Neuron (in vitro differentiated cells): ENCODE measurements at regions not wholly inside any gene's neighbourhood (a gene's known extent, or its start where the extent isn't known, plus 50 kb on each side); places are given as distances from the start of the nearest gene placed in this dataset.

ENCODE experiments used
- H2AFZ ChIP-seq: one replicate; pipeline ENCODE4 v1.6.1; 2013; ENCODE audit warnings: low read depth, mild to moderate bottlenecking, inconsistent platforms, low read length, moderate library complexity
- H3K27me3 ChIP-seq: one replicate; pipeline ENCODE4 v1.6.1; 2013; ENCODE audit warnings: low read length; ENCODE audit not compliant: insufficient read depth
- H3K36me3 ChIP-seq: one replicate; pipeline ENCODE4 v1.6.1; 2013; ENCODE audit warnings: low read length; ENCODE audit not compliant: insufficient read depth
- H3K4me1 ChIP-seq: one replicate; pipeline ENCODE4 v1.6.1; 2013; ENCODE audit warnings: low read length; ENCODE audit not compliant: insufficient read depth
- H3K4me3 ChIP-seq: 2 replicates; pipeline ENCODE4 v1.5.1; 2013; ENCODE audit warnings: mild to moderate bottlenecking, low read length, moderate library complexity
- H3K9me3 ChIP-seq: one replicate; pipeline ENCODE4 v1.6.1; 2013; ENCODE audit warnings: low read length

DNA sequence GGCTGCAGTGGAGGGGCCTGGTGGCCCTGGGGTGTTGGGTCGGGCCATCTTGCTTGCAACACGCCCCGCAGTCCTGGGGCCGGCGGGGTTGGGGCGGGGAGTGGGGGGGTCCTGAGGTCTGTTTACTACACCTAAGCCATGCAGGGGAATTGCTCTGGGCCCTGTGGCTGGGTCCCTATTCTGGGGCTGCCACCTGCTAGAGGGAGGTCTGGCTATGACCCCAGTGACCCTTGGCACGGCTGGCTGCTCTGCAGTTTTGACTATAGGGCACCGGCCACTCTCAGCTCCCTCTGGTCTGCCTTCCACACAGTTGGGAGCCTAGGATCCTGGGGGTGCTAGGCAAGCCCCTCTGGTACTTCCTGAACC is 170.6 kb upstream of the GLI2 start:
- Histone ChIP-seq H3K27me3 (peaks cover 25% of the 10 kb centered on the region), H3K4me3 (no peak overlapping the region), H3K36me3 (no peaks in the 10 kb centered on the region), H3K9me3 (no peaks in the 10 kb centered on the region), H2AFZ (no peak overlapping the region), H3K4me1 (peaks cover 7% of the 10 kb centered on the region)

- Histone ChIP-seq H3K27me3 (peaks cover 25% of the 10 kb centered on the region), H3K4me3 (no peak overlapping the region), H3K9me3 (no peaks in the 10 kb centered on the region), H3K4me1 (peaks cover 7% of the 10 kb centered on the region), H3K36me3 (no peaks in the 10 kb centered on the region), H2AFZ (no peak overlapping the region)
These were observed 169.7 kb upstream of the GLI2 start for GRCh38 chr2:120565929-120566328.

DNA sequence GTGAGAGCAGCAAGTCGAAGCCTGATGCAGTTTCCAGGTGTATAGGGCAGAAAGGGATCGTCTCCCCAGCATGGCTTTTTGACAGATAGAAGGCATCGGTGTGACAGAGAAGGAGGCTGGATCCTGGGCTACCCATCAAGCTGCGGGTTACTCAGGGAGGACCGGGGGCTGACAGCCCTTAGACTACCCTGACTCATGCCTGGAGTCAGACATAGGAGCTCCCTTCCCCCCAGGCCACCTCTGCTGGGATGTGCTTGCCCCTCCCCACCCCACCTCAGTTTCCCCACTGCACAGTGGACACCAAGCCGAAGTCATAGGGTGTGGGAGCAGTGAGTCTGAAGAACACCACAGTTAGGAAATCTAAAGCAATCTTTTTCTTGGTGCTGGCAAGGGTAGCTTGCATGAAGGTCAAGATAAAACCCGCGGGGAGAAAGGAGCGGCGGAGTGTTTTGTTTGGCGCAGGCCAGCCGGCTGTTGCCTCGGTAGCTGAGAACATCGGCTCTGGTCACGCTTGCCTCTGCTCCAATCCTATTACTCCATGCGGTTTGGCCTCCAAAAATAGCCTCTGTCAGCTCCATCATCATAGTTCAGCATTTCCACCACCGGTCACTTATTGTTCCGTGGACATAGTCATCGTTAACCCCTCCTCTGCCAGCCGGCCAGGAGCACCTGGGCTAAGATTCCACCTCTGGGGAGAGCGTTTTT is 169.2 kb upstream of the GLI2 start:
- Histone ChIP-seq H3K9me3 (no peaks in the 10 kb centered on the region), H3K4me3 (no peak overlapping the region), H2AFZ (no peak overlapping the region), H3K4me1 (peaks cover 7% of the 10 kb centered on the region), H3K36me3 (no peaks in the 10 kb centered on the region), H3K27me3 (peaks cover 25% of the 10 kb centered on the region)

DNA sequence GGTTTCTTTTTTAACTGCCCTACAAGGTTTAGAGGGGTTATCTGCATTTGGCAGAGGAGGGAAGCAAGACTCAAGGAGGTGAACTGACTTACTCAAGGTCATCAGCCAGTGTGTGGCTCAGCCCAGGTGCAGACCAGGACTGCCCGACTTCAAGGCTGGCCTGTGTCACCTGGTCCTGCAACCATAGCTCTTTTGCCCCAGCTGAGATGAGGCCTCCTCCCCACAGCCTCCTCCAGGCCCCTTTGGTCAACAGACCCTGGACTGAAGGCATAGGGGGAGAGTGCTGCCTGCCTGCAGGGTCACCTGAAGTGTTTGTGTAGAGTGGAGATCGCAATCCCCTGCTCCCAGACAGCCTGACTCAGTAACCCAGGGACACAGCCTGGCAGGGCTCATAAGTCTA is 168.5 kb upstream of the GLI2 start:
- Histone ChIP-seq H3K36me3 (no peaks in the 10 kb centered on the region), H3K4me1 (peaks cover 7% of the 10 kb centered on the region), H3K9me3 (no peaks in the 10 kb centered on the region), H3K27me3 (peaks cover 21% of the 10 kb centered on the region), H3K4me3 (no peak overlapping the region), H2AFZ (no peak overlapping the region)

GRCh38 chr2:120568089-120568974 is 167.3 kb upstream of the GLI2 start:
- peaks cover 7% of the 10 kb centered on the region for H3K4me1 ChIP-seq
- no peak overlapping the region for H3K4me3 ChIP-seq
- peaks cover 19% of the 10 kb centered on the region for H3K27me3 ChIP-seq
- H2AFZ ChIP-seq: no peak overlapping the region
- H3K36me3 ChIP-seq: no peaks in the 10 kb centered on the region
- no peaks in the 10 kb centered on the region for H3K9me3 ChIP-seq

GRCh38 chr2:120568975-120569268 is 166.7 kb upstream of the GLI2 start:
- H3K4me3 ChIP-seq: no peak overlapping the region
- no peaks in the 10 kb centered on the region for H3K9me3 ChIP-seq
- H3K4me1 ChIP-seq: peaks cover 7% of the 10 kb centered on the region
- H2AFZ ChIP-seq: no peak overlapping the region
- H3K36me3 ChIP-seq: no peaks in the 10 kb centered on the region
- H3K27me3 ChIP-seq: peaks cover 21% of the 10 kb centered on the region

- peaks cover 21% of the 10 kb centered on the region for H3K27me3 ChIP-seq
These were observed 165.7 kb upstream of the GLI2 start for GRCh38 chr2:120570001-120570400.

DNA sequence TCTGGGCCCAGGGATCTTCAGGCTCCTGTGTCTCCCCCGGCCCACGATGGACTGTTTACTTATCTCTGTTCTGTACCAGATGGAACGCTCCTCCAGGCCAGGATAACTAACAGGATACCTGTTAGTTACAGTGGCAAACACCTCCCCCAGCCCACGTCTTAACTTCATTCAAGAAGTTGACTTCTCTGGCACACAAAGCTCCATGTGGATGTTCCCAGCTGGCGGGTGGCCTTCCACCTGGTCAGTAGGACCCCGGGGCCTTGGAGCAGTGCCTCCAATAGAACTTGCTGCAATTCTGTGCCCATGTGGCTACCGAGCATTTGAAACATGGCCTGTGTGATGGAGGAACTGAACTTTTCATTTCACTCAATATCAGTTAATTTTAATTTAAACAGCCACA is 165.1 kb upstream of the GLI2 start:
- no peaks in the 10 kb centered on the region for H3K36me3 ChIP-seq
- H3K27me3 ChIP-seq: peaks cover 21% of the 10 kb centered on the region
- no peak overlapping the region for H2AFZ ChIP-seq

More at GRCh38 chr2:120570001-120570400, 165.7 kb upstream of the GLI2 start:
- H2AFZ ChIP-seq: no peak overlapping the region
- no peaks in the 10 kb centered on the region for H3K9me3 ChIP-seq
- no peaks in the 10 kb centered on the region for H3K4me1 ChIP-seq
- no peak overlapping the region for H3K4me3 ChIP-seq
- H3K36me3 ChIP-seq: no peaks in the 10 kb centered on the region

DNA sequence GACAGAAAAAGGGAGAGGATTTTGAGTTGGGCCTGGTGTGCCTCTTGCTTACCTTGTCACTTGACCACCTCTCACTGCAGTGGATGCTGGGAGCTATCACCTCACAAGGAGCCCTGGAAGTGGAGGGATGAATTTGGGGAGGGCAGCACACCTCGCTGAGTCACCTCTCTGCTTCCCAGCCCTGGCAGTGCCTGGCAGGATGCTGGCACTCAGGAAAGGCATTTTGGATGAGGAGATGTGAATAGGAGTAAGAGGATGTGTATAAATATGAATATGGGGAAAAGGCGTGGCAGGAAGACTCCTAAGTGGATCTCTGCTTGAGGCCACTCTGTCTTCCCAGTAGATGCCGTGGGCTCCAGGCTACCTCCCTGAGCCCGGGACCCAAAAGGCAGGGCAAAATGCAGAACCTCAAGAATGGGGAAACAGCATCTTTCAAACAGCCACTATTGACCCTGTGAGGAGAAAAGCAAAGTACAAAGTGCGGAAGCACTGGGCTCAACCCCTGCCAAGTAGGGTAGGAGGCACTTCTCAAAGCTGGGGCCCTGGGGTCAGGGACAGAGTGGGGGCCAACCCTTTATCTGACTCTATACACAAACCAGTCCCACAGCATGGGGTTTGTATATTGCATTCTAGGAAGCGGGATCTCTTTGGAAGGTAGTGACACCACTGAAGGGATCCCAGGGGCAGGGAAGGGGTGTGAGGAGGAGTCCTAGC is 164.5 kb upstream of the GLI2 start:
- Histone ChIP-seq H3K27me3 (peaks cover 21% of the 10 kb centered on the region), H3K9me3 (no peaks in the 10 kb centered on the region), H3K36me3 (no peaks in the 10 kb centered on the region), H2AFZ (no peak overlapping the region), H3K4me3 (no peak overlapping the region), H3K4me1 (no peaks in the 10 kb centered on the region)

More for the DNA sequence above, 165.1 kb upstream of the GLI2 start:
- Histone ChIP-seq H3K4me1 (no peaks in the 10 kb centered on the region), H3K9me3 (no peaks in the 10 kb centered on the region), H3K4me3 (no peak overlapping the region)

DNA sequence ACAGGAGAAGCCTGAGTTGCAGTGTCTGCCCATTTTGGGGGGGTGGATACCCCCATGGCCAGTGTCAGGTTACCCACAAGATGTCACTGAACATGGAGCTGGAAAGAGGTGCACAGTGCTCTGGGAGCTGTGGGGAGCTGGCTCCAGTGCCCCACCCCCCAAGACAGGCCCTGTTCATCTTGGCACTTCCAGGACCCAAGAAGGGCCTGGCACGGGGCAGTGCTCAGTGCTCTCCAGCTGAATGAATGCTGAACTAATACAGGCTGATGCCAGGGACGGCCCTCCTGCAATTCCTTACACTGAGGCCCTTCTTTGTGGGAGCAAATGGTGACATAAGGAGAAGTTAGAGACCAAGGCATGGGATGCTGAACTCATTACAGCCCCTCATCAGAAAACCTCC is 163.4 kb upstream of the GLI2 start:
- Histone ChIP-seq H3K27me3 (peaks cover 21% of the 10 kb centered on the region), H3K4me1 (no peaks in the 10 kb centered on the region), H3K36me3 (no peaks in the 10 kb centered on the region), H3K9me3 (no peaks in the 10 kb centered on the region), H2AFZ (no peak overlapping the region), H3K4me3 (no peak overlapping the region)

- H3K27me3 ChIP-seq: peaks cover 21% of the 10 kb centered on the region
- no peak overlapping the region for H3K4me3 ChIP-seq
- H3K4me1 ChIP-seq: no peaks in the 10 kb centered on the region
- no peak overlapping the region for H2AFZ ChIP-seq
- no peaks in the 10 kb centered on the region for H3K9me3 ChIP-seq
- no peaks in the 10 kb centered on the region for H3K36me3 ChIP-seq
These were observed 161.0 kb upstream of the GLI2 start for GRCh38 chr2:120574620-120575019.

GRCh38 chr2:120575966-120576365 is 159.7 kb upstream of the GLI2 start:
- Histone ChIP-seq H3K36me3 (no peaks in the 10 kb centered on the region), H3K4me3 (no peak overlapping the region), H3K9me3 (no peaks in the 10 kb centered on the region), H2AFZ (no peak overlapping the region), H3K4me1 (no peaks in the 10 kb centered on the region), H3K27me3 (peaks cover 27% of the 10 kb centered on the region)
